GM18517 (cell line): ENCODE measurements at regions not wholly inside any gene's neighbourhood (a gene's known extent, or its start where the extent isn't known, plus 50 kb on each side); places are given as distances from the start of the nearest gene placed in this dataset.
A peak's percentile ranks its signal among the peaks of the same experiment; 100 is the strongest.

ENCODE experiments used
- ATAC-seq: cut with Tn5 transposase; IDR thresholded peaks from one replicate; pipeline ENCODE4 v1.9.1; 2021; ENCODE audit warnings: mild to moderate bottlenecking, moderate library complexity; ENCODE audit not compliant: unreplicated experiment

DNA sequence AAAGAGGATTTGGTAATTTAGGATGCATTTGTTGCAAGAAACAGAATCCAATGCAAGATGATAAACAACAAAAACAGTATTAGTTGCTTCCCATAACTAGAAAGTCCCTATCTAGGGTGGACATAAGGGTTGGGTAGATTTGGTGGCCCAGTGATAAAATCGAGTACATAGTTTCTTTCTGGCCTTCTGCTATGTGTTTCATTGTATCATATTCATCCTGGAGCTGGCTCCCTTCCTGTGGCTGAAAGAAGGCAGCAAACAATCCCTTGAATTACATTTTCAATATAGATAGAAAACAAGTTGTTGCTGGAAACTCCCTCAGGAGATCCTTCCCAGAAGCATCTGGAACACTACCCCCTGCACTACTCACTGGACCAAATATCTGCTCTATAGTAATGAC is 135.1 kb downstream of the ID4 start:
- no peak for ATAC-seq

DNA sequence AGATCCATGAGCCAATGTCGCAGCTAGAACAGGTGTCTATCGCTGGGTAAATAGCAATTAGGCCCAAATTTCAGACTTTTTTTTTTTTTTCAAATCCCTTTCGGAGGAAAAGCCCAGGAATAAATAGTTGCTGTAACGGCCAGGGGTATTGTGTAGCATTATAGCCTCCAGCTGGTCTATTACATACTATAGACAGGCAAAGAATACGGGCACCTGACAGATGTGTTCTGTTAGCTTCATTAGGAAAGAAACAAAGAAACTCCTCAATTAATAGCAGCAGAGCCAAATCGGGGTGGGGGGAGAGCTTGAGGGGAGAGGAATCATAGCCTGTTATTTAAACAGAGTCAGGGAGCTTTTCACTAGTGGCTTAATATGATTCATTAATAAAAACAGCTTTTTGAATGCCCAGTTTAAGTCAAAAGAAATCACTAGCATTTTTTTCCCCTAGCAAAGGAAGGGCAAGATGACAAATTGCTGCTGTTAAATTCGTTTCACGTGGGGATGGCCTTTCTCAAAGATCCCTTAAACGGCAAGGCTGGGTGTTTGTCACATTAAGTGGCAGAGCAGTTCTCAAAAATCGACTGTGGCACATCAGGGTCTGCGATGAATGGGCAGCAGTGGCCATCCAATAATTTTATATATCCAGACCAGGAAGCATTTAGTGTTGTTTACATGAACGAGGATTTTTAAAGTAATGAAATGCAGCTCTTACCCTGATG is 139.4 kb downstream of the ID4 start:
- no peak for ATAC-seq

DNA sequence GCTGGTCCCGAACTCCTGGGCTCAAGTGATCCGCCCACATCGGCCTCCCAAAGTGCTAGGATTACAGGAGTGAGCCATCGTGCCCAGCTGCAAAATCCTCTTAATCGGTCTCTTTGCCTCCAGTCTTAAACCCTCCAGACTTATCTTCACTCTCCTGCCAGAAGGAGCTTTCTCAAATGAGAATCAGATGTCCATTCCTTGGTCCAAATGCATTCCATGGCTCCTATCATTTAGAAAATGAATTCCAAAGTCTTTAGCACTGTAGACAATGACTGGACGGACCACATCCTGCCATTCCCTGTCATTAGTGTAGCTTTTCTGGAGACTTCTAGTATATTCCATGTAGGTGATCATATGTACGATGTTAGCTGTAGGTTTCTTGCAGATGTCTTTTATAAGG is 141.9 kb downstream of the ID4 start:
- ATAC-seq = no peak

DNA sequence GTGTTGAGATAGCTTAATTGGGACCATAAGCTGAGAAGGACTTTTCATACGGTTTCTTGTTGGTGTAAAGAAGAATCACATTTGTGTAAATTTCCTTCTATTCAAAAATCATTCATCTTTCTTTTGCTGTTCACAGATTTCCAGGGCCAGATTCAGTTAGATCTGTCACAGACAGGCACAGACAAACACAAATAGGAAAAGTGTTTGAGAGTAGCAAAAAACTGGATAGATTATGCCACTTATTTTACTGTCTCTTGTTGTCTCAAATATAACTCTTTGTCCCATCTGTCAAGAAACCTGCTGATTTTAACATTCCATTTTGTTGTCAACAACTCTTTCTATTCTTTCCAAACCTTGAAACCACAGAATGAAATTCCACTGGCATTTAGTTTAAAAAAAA is 142.8 kb downstream of the ID4 start:
- ATAC-seq = no peak

DNA sequence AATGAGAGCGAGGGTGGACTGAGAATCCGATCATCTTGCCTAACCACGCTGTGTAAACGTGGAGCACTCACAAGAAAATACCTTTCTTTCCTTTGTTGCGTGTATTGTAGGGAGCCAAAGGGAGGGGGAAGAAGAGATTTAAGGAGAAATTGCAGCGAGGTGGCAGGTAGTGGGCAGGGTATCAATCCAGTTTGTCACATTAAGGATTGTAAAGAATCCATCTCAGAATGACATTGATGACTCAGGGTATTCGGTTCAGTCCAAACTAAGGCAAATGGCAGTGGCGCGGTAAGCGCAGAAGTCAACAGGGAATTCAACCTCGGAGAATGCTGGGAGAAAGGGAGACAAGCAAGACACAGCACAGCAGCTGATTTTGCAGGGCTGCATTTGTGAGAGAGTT is 146.2 kb downstream of the ID4 start:
- ATAC-seq = no peak

DNA sequence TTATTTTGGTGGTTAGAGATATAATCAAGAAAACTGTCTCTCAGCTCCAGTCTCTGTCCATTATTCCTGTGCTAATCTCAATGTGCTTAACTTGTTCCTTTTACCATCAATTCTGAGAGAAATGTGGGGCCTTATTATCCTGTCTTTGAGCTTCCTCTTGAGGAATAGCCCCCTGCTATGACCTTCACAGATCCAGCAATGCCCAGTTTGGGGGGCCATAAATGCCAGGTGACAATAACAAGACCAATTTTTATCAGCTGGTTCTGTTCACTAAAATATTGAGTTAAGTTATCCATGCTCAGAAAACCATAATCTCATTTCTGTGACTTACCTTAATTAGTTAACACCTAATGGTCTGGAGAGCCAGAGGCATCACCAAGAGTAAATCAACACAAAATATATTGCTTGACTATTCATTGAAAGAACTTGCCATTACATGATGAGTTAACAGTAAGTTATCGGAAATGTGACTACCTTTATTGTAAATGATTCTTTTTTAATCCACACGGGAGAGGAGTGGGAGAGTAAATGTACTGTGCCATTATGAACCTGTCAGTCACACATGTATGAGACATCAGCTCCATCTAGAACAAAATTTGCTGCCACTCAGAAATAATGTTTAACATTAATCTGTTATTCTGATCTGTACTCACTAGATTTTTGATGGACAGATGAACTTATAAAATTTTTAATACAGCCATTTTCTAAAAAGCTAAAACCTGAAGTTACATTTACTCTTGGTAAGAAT is 149.7 kb downstream of the ID4 start:
- no peak for ATAC-seq

DNA sequence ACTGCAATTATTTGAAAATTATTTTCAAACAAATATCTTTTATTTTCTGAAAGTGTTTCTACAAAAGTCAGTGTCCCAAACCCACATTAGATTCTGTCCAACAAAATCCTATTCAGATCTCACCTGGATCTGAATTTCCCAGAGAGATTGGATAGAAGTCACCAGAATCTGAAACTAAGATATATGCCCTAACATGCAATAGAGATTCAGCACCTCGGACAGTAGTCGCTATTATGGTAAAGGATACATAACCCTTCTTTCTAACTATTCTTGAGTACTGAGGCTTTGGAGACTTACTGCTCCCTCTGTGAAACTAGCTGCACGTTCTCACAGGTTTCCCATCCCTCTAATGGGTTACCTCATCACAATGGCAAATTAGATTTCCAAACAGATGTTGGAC is 151.4 kb downstream of the ID4 start:
- ATAC-seq = no peak

DNA sequence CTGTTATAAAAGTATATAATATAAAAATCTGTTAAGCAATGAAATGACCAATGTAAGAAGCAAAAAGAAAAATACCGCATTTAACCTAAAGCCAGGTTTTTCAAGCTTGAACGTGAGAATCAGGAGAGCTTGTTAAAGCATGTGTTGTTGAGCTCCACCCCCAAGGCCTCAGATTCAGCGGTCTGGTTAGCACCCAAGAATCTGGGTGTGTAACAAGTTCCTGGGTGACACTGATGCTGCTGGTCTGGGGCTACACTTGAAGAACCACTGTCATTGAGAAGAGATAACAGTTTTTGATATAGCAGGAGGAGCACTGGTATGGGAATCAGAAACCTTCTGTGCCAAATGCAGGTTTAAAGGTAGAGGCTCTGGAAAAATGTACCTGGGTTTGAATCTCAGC is 154.0 kb downstream of the ID4 start:
- ATAC-seq = no peak

DNA sequence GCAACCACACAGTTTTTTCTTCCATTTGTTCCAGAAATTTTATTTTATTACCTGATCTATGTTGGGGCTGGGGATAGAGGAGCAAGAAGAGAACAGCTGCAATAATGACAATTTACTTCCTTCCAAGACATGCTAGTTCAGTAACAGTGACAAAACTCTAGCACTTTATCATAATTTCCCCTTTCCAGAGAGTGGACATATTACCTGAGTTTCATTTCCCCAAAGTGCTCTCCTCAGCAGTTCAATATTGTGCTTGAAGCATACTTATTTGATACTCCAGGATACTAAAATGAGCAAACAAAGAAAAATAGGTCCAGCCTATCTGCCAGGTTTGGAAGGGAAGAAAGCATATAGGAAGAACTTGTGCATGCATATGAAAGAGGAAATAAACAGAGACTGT is 157.7 kb downstream of the ID4 start:
- ATAC-seq = no peak

DNA sequence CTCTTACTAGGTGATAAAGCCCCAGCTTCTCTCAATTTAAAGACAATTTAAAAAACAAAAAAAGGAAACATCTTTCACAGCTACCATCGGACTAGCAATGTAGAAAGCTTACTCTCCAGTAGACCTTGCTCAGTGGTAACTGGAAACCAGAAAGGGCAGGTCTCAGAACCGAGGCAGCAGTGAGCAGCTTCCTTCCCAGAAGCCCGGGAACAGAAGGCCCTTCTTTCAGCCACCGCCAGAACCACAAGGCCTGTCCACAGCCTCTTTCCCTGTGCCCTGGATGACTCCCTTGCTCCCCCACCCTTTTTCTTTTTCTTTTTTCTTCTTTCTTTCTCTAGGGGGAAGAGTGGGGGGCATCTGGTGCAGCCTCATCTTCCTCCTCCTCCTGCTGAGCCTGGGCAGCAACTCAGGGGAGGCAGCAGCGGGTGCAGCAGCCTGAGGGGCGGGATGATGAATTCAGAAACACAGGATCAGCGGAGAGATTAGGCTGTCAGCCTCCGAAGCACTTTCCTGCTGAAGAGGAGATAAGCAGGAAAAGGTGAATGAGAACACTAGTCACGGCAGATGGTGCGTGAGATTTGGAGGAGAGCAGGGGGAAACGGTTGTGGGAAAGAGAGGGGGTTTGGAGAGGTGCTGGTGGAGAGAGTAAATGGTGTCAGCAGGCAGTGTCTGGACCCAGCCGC is 158.5 kb downstream of the ID4 start:
- ATAC-seq = no peak

DNA sequence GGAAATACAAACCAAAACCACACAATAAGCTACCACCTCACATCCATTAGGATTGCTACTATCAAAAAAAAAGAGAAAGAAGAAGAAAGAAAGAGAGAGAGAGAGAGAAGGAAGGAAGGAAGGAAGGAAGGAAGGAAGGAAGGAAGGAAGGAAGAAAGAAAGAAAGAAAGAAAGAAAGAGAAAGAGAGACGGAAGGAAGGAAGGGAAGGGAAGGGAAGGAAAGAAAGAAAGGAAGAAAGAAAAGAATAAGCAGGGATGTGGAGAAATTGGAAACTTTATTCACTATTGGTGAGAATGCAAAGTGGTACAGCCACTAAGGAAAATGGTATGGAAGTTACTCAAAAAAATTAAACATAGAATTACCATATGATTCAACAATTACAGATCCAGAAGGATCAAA is 159.9 kb downstream of the ID4 start:
- ATAC-seq = no peak

DNA sequence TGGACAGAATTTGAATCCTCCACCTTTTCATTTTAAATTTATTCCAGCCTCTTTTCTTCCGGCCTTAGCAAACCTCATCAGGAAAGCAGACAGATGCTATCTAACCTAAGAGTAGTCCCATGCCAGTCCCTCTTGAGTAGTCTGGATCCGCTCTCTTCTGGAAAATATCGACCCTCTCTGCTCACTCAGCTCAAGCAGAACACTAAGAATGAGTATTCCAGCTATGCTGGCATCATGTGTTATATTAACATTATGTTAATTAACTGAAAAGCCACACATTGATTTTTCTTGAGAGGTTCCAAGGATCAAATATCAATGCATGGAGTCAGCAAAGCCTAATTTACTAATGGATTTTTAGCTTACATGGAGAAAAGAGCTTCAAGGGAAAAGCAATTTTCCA is 161.4 kb downstream of the ID4 start:
- ATAC-seq = no peak

DNA sequence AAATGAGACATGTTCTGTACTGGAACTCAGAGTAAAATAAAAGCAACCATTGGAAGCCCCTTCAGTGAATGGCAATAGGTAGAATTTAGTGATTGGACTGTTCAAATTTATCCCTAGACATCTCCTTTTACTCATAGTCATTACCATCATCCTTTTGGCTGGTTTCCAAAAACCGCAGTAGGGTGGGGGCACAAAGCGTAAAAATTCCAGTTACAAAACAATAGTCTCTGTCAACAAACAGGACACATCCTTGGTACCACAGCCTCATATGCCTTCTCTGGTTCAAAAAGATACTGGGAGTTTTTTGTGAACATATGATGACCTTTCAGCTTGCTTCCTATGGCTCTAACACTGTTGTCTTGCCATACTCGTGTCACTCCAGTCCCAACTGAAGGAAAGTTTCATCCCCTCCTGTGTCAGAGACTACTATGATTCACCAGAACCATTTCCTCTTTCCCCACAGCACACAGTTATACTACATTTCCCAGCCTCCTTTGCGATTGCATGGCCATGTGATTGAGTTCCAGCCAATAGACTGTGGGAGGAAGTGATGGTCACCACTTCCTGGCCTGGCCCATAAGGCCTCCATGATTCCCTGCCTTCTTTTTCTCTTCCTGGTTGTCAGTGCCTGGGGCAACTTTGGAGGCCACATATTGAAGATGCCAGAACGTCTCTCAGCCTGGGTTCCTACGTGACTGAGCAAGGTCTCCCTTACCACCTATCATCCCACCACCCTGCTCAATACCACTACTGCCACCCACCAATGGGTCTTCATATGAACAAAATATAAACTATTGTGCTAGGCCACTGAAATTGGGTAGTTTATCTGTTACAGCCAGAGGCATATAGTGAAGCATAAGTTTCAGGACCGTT is 162.4 kb downstream of the ID4 start:
- peak; percentile 93 for ATAC-seq

DNA sequence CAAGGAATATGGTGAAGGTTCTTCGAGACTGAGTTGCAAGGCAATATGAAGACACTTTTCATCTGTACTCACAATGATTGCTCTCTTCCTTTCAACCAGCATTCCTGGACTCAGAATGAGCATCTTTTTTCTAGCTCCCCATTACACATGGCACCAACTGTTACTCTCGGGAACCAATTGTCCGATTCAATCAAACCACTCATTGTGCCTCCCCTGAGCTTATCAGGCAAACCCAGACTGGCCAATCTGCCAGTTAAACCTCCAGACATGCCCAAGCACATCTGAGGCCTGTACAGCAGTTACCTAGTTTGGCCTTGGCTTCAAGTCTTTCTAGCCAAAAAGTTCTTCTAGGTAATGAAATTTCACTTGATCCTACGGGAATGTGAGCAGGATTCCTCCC is 164.1 kb downstream of the ID4 start:
- ATAC-seq = no peak

DNA sequence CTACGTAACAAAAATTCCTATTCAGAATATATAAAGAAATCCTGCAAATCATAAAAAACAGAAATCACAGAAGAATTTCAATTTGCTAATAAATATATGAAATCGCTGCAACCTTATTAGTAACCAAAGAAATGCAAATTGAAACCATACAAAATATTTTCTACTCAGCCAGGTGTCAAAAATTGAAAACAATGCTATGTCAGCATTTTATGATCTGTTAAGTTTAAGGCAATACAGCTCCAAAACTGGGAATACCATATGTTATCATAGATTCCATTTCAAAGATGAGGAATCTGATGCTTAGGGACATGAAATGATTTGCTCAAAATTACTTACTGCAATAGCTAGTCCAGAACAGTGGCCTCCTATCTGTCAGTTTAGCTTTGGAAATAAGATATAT is 168.9 kb downstream of the ID4 start:
- ATAC-seq = no peak

DNA sequence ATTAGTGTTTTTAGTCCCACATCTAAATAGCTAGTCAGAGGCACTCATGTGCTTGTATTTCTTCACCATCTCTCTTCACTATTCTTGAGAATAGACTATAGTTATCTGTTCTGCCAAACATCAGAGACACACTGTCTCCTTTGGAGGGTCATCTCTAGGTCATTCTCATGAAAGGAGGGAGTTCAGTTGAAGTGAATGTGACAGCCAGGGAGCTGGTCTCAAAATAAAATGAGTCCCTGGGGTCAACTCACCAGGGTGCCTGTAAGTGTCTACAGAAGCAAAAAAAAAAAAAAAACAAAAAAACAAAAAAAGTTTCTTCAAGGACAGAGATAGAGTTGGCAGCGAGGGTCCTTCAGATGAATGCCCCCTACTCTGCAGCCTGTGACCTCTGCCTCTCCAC is 171.0 kb downstream of the ID4 start:
- ATAC-seq = no peak

DNA sequence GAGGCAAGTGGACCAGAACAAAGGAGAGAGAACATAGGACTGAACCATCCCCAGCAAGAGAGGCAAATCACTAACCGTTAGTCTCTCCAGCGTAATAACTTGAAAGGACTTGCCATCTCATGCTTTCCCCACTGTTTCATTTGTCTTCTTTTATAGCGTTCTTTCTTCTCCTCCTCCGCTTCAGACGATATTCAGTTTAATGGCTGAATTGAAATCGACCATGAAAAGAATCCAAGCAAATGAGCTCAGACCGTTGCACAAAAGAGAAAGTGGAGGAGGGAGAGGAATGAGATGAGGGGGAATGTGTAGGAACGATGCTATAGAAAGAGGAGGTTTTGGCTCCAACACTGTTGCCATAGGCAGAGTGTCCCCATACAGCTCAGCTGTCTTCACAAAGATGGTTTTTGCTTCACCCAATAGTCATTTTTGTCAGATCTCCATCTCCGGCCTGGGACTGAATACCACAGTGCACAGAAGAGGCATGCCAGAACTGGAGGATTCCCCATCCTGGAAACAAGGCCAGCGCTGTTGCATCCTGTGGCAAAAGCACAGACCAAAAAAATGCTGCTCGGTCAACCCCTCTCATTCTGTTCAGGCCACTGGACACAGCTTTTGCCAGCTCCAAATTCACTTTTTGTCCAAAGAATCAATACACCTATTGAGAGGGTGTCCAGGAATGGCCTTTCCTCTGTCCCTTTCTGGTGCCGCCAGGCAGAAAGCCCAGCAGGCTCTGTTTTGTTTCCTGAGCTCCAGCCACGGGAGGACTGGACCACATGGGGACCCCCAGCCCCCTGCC is 176.1 kb downstream of the ID4 start:
- ATAC-seq = no peak

DNA sequence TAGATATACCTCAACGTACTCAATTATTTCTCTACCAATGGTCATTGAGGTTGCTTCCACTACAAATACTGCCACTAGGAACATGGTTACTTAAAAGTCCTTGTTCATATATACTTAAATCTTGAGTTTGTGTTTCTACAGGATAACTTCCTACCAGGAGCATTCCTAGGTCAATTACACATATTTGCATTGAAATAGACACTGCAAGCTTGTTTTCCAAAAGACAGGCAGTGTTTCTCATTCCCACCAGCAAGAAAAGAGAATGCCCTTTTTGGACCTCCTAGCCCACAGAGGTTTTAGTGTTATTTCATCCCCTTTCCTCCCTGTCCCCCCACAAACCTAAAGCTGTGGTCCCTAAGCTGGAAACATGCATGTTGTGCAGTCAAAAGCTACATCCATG is 177.3 kb downstream of the ID4 start:
- no peak for ATAC-seq

DNA sequence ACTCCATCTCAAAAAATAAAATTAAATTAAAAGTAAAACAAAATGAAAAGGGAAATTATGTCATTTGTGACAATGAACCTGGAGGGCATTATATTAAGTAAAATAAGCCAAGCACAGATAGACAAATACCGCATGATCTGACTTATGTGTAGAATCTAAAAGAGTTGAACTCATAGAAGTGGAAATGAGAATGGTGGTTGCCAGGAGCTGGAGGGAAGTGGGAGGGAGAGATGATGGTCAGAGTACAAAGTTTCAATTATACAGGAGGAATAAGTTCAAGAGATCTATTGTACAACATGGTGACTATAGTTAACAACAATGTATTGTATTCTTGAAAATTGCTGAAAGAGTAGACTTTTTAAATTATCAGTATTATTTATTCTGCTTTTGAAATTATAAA is 183.4 kb downstream of the ID4 start:
- ATAC-seq = no peak

DNA sequence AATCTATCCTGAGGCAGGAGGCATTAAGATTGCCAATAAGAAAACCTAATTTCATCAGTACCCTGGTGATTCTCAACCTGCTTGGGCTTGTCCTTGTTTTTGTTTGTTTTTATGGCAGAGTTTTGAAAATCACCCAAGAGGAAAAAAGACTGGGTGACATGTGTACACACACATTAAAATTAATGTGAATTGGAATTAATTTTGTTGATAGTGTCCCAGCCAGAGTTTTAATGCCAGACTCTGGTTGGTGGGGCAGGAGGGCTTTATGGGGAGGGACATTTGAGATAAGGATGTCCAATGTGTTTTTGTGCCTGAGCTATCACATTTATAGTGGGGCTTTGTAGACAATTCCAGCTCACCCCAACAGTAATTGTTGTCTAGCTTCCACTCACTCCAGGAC is 184.6 kb downstream of the ID4 start:
- ATAC-seq = no peak
